Mesothelial cell of epicardium (in vitro differentiated cells): ENCODE measurements at regions not wholly inside any gene's neighbourhood (a gene's known extent, or its start where the extent isn't known, plus 50 kb on each side); places are given as distances from the start of the nearest gene placed in this dataset.

ENCODE experiments used
- DNase-seq, 2 experiments: peaks; one replicate each; pipeline ENCODE4 v3.0.0; 2021; ENCODE audit warnings: low spot score in 2 of 2; ENCODE audit not compliant: unreplicated experiment in 2 of 2
- H3K27ac Mint-ChIP-seq: 2 replicates; pipeline ENCODE4 v1.8.0; 2021; ENCODE audit warnings: mixed read lengths
- H3K27me3 Mint-ChIP-seq: 2 replicates; pipeline ENCODE4 v1.8.0; 2021; ENCODE audit warnings: low read depth, mixed read lengths
- H3K36me3 Mint-ChIP-seq: 2 replicates; pipeline ENCODE4 v1.8.0; 2021; ENCODE audit warnings: mixed read lengths
- H3K4me1 Mint-ChIP-seq: 2 replicates; pipeline ENCODE4 v1.8.0; 2021; ENCODE audit warnings: mixed read lengths
- H3K4me3 Mint-ChIP-seq: 2 replicates; pipeline ENCODE4 v1.8.0; 2021; ENCODE audit warnings: mild to moderate bottlenecking, moderate library complexity, mixed read lengths
- H3K9me3 Mint-ChIP-seq: 2 replicates; pipeline ENCODE4 v1.8.0; 2021; ENCODE audit warnings: mixed read lengths
- CTCF ChIP-seq: fragments of 200-600 bp; sonication (generic); IDR thresholded peaks from one replicate; pipeline ENCODE4 v1.5.0; 2021; ENCODE audit warnings: antibody characterized with exemption; ENCODE audit not compliant: unreplicated experiment

GRCh38 chr1:199404191-199404590 lies 623.3 kb upstream of the NR5A2 start:
- Mint-ChIP-seq H3K27ac (no peak overlapping the region), H3K27me3 (peaks cover 2% of the 10 kb centered on the region), H3K4me1 (no peaks in the 10 kb centered on the region), H3K36me3 (no peaks in the 10 kb centered on the region), H3K4me3 (no peak overlapping the region), H3K9me3 (peaks cover 6% of the 10 kb centered on the region)
- no peak for TF ChIP-seq CTCF
- no peak for DNase-seq

GRCh38 chr1:199404976-199405375 lies 622.5 kb upstream of the NR5A2 start:
- Mint-ChIP-seq H3K27ac (no peak overlapping the region), H3K4me1 (no peaks in the 10 kb centered on the region), H3K27me3 (peaks cover 2% of the 10 kb centered on the region), H3K36me3 (no peaks in the 10 kb centered on the region), H3K9me3 (peaks cover 6% of the 10 kb centered on the region), H3K4me3 (no peak overlapping the region)
- TF ChIP-seq CTCF: no peak
- no peak for DNase-seq

- H3K36me3 Mint-ChIP-seq: no peaks in the 10 kb centered on the region
- no peak overlapping the region for H3K27ac Mint-ChIP-seq
- H3K4me3 Mint-ChIP-seq: no peak overlapping the region
- no peaks in the 10 kb centered on the region for H3K4me1 Mint-ChIP-seq
- no peak for DNase-seq
- H3K9me3 Mint-ChIP-seq: peaks cover 6% of the 10 kb centered on the region
- H3K27me3 Mint-ChIP-seq: peaks cover 2% of the 10 kb centered on the region
- no peak for TF ChIP-seq CTCF
Measured at GRCh38 chr1:199405634-199406196, 621.8 kb upstream of the NR5A2 start.

GRCh38 chr1:199410462-199410861 lies 617.0 kb upstream of the NR5A2 start:
- Mint-ChIP-seq H3K4me1 (no peaks in the 10 kb centered on the region), H3K27me3 (peaks cover 3% of the 10 kb centered on the region), H3K9me3 (peaks cover 9% of the 10 kb centered on the region), H3K36me3 (no peaks in the 10 kb centered on the region), H3K4me3 (no peak overlapping the region), H3K27ac (no peak overlapping the region)
- no peak for DNase-seq
- TF ChIP-seq CTCF: no peak

- no peak for TF ChIP-seq CTCF
- H3K27ac Mint-ChIP-seq: no peak overlapping the region
- H3K36me3 Mint-ChIP-seq: peaks cover 3% of the 10 kb centered on the region
- H3K4me1 Mint-ChIP-seq: no peaks in the 10 kb centered on the region
- peaks cover 3% of the 10 kb centered on the region for H3K27me3 Mint-ChIP-seq
- no peak for DNase-seq
- peaks cover 19% of the 10 kb centered on the region for H3K9me3 Mint-ChIP-seq
- H3K4me3 Mint-ChIP-seq: no peak overlapping the region
Measured at GRCh38 chr1:199411506-199411905, 616.0 kb upstream of the NR5A2 start.

- H3K4me3 Mint-ChIP-seq: no peak overlapping the region
- peaks cover 38% of the 10 kb centered on the region for H3K9me3 Mint-ChIP-seq
- no peaks in the 10 kb centered on the region for H3K4me1 Mint-ChIP-seq
- no peaks in the 10 kb centered on the region for H3K36me3 Mint-ChIP-seq
- no peaks in the 10 kb centered on the region for H3K27me3 Mint-ChIP-seq
- no peak overlapping the region for H3K27ac Mint-ChIP-seq
- no peak for TF ChIP-seq CTCF
- DNase-seq: no peak
Measured at GRCh38 chr1:199422206-199422605, 605.3 kb upstream of the NR5A2 start.
